HEK293 (cell line): ENCODE measurements at regions not wholly inside any gene's neighbourhood (a gene's known extent, or its start where the extent isn't known, plus 50 kb on each side); places are given as distances from the start of the nearest gene placed in this dataset.

Experiments used
- GFI1B ChIP-seq: fragments of 450-650 bp; formaldehyde crosslinking; IDR thresholded peaks from 2 replicates; pipeline ENCODE4 v1.5.1; 2016; ENCODE audit warnings: missing biosample characterization, missing genetic modification characterization
- ZBTB20 ChIP-seq: fragments of 450-650 bp; formaldehyde crosslinking; IDR thresholded peaks from 2 replicates; pipeline ENCODE4 v1.5.1; 2016; ENCODE audit warnings: missing biosample characterization, missing genetic modification characterization
- ZNF146 ChIP-seq: fragments of 450-650 bp; formaldehyde crosslinking; IDR thresholded peaks from 2 replicates; pipeline ENCODE4 v1.5.1; 2016; ENCODE audit warnings: missing biosample characterization, missing genetic modification characterization
- TF ChIP-seq, protein P1 (sequence below): sonication (generic); formaldehyde crosslinking; IDR thresholded peaks from 2 replicates; pipeline ENCODE4 v1.8.1; 2022; ENCODE audit warnings: mild to moderate bottlenecking, moderate library complexity, missing genetic modification reagents
- TF ChIP-seq, protein P2 (sequence below): fragments of 450-650 bp; formaldehyde crosslinking; IDR thresholded peaks from 2 replicates; pipeline ENCODE4 v1.5.1; 2016; ENCODE audit warnings: missing biosample characterization, missing genetic modification characterization

DNA sequence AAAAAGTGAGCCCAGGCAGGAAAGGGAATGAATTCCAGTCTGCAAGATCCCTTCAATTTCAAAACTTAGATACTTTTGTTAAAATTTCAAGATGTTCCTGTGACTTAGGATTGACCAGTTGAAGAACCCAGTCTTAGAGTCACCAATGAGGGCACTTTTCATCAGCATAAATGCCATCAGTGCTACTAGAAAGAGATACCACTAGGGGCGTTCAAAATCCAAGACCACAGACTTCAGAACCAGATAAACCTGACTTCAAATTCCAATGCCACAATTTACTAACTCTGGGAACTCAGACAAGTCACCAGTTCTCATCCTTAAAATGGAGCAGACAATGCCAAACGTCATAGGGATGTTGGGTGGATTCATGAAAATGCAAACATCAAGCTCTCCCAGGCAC, 523.2 kb downstream of the BUD13 start:
- TF ChIP-seq, protein P1, sequence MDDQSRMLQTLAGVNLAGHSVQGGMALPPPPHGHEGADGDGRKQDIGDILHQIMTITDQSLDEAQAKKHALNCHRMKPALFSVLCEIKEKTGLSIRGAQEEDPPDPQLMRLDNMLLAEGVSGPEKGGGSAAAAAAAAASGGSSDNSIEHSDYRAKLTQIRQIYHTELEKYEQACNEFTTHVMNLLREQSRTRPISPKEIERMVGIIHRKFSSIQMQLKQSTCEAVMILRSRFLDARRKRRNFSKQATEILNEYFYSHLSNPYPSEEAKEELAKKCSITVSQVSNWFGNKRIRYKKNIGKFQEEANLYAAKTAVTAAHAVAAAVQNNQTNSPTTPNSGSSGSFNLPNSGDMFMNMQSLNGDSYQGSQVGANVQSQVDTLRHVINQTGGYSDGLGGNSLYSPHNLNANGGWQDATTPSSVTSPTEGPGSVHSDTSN (CRISPR knock-in tag), result no peak
- TF ChIP-seq, protein P2, sequence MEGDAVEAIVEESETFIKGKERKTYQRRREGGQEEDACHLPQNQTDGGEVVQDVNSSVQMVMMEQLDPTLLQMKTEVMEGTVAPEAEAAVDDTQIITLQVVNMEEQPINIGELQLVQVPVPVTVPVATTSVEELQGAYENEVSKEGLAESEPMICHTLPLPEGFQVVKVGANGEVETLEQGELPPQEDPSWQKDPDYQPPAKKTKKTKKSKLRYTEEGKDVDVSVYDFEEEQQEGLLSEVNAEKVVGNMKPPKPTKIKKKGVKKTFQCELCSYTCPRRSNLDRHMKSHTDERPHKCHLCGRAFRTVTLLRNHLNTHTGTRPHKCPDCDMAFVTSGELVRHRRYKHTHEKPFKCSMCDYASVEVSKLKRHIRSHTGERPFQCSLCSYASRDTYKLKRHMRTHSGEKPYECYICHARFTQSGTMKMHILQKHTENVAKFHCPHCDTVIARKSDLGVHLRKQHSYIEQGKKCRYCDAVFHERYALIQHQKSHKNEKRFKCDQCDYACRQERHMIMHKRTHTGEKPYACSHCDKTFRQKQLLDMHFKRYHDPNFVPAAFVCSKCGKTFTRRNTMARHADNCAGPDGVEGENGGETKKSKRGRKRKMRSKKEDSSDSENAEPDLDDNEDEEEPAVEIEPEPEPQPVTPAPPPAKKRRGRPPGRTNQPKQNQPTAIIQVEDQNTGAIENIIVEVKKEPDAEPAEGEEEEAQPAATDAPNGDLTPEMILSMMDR (tag by site-specific recombination), result no peak
- TF ChIP-seq ZBTB20 (tag by site-specific recombination), result no peak
- TF ChIP-seq ZNF146, result no peak
- no peak for TF ChIP-seq GFI1B
